Parathyroid adenoma (tissue), 2 donors: ENCODE measurements at regions not wholly inside any gene's neighbourhood (a gene's known extent, or its start where the extent isn't known, plus 50 kb on each side); places are given as distances from the start of the nearest gene placed in this dataset.

ENCODE experiments used
- H2AFZ ChIP-seq: fragments of 300-600 bp; sonication (generic); one replicate; pipeline ENCODE4 v1.7.0; 2017; ENCODE audit warnings: antibody characterized with exemption, mild to moderate bottlenecking
- H3K27ac ChIP-seq: fragments of 300-600 bp; sonication (generic); one replicate; pipeline ENCODE4 v1.7.0; 2017
- H3K27me3 ChIP-seq: fragments of 300-600 bp; sonication (generic); one replicate; pipeline ENCODE4 v1.7.0; 2017; ENCODE audit warnings: low read length; ENCODE audit not compliant: control insufficient read depth, insufficient read depth
- H3K36me3 ChIP-seq: fragments of 300-600 bp; sonication (generic); one replicate; pipeline ENCODE4 v1.7.0; 2017; ENCODE audit warnings: low read length; ENCODE audit not compliant: control insufficient read depth, insufficient read depth
- H3K4me1 ChIP-seq: fragments of 300-600 bp; sonication (generic); one replicate; pipeline ENCODE4 v1.7.0; 2017; ENCODE audit warnings: control low read depth
- H3K4me2 ChIP-seq: fragments of 300-600 bp; sonication (generic); one replicate; pipeline ENCODE4 v1.7.0; 2017; ENCODE audit warnings: low read length
- H3K4me3 ChIP-seq: fragments of 300-600 bp; sonication (generic); one replicate; pipeline ENCODE4 v1.7.0; 2017; ENCODE audit warnings: low read depth, low read length
- H3K79me2 ChIP-seq: fragments of 300-600 bp; sonication (generic); one replicate; pipeline ENCODE4 v1.7.0; 2017; ENCODE audit warnings: control low read depth
- H3K9ac ChIP-seq: fragments of 300-600 bp; sonication (generic); one replicate; pipeline ENCODE4 v1.7.0; 2017; ENCODE audit warnings: mild to moderate bottlenecking
- H3K9me3 ChIP-seq: fragments of 300-600 bp; sonication (generic); one replicate; pipeline ENCODE4 v1.7.0; 2017; ENCODE audit warnings: low read length; ENCODE audit not compliant: control insufficient read depth
- TF ChIP-seq, protein P1 (sequence below): fragments of 300-600 bp; sonication (generic); IDR thresholded peaks from one replicate; pipeline ENCODE4 v1.7.0; 2017; ENCODE audit warnings: antibody characterized with exemption, mild to moderate bottlenecking
- donor health status: primary hyperparathyroidism.

DNA sequence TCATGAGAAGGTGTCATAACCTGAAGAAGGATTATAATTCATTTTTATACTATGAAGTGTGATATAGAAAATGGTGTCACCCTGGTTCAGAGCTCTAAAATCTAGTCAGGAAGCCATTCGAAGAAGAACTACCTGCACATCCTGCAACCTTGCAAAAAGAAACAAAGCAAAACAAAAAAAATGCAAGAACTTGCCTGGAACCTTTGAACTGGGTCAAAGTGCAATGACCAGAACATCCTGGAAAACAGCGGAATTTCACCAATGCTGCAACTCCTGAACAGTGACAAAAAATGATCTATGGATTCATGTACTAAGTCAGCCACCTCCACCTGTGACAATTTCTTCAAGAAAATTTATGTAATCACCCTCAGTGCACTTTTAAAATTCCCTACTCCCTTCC is 1083.3 kb upstream of the GYPC start:
- no peaks in the 10 kb centered on the region for H3K36me3 ChIP-seq
- H2AFZ ChIP-seq = no peak overlapping the region
- H3K27ac ChIP-seq = no peak overlapping the region
- H3K9me3 ChIP-seq = no peaks in the 10 kb centered on the region
- TF ChIP-seq, protein P1, sequence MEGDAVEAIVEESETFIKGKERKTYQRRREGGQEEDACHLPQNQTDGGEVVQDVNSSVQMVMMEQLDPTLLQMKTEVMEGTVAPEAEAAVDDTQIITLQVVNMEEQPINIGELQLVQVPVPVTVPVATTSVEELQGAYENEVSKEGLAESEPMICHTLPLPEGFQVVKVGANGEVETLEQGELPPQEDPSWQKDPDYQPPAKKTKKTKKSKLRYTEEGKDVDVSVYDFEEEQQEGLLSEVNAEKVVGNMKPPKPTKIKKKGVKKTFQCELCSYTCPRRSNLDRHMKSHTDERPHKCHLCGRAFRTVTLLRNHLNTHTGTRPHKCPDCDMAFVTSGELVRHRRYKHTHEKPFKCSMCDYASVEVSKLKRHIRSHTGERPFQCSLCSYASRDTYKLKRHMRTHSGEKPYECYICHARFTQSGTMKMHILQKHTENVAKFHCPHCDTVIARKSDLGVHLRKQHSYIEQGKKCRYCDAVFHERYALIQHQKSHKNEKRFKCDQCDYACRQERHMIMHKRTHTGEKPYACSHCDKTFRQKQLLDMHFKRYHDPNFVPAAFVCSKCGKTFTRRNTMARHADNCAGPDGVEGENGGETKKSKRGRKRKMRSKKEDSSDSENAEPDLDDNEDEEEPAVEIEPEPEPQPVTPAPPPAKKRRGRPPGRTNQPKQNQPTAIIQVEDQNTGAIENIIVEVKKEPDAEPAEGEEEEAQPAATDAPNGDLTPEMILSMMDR = no peak
- no peak overlapping the region for H3K4me3 ChIP-seq
- H3K79me2 ChIP-seq = no peaks in the 10 kb centered on the region
- H3K27me3 ChIP-seq = no peaks in the 10 kb centered on the region
- no peak overlapping the region for H3K9ac ChIP-seq
- no peaks in the 10 kb centered on the region for H3K4me1 ChIP-seq
- no peak overlapping the region for H3K4me2 ChIP-seq

DNA sequence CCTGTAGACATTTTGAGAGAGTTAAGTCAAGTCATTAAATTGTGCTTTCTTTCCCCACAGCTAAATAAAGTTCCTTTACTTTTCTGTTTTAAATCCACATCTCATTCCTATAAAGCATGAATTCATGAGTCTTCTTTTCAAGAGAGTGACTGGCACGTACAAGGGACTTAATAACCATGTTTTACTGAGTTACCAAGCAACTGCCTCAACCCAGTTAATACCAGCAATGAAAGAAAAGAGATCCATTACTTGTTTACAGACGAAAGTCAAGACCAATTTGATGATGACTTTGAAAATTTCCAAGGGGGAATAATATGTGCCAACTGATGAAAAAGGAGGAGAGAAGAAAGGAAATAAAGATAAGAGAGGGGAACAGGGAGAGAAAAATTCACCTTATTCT is 1082.5 kb upstream of the GYPC start:
- Histone ChIP-seq H3K9ac (no peak overlapping the region), H3K79me2 (no peaks in the 10 kb centered on the region), H3K4me2 (no peak overlapping the region), H3K4me3 (no peak overlapping the region), H3K4me1 (no peaks in the 10 kb centered on the region), H2AFZ (no peak overlapping the region), H3K27me3 (no peaks in the 10 kb centered on the region), H3K36me3 (no peaks in the 10 kb centered on the region), H3K27ac (no peak overlapping the region), H3K9me3 (no peaks in the 10 kb centered on the region)
- TF ChIP-seq, protein P1 = no peak

DNA sequence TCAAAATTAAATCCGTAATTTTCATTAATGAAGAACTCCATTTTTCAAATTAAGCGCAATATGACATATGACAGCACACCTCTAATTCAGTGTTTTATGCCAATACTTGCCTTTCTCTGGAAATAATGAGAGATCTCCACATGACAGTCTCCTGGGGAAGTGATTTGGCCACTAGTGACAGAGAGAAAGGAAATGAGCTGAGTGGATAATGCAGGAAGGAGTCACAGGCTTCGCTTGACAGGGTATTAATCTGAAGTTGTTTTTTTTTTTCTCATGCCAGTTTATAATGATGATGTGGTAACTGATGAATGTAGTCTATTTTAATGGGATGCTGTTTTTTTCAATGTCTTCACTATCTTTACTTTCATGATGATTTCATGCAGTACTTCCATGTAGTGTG is 1079.4 kb upstream of the GYPC start:
- Histone ChIP-seq H3K4me3 (no peak overlapping the region), H2AFZ (no peak overlapping the region), H3K27me3 (no peaks in the 10 kb centered on the region), H3K9me3 (no peaks in the 10 kb centered on the region), H3K4me1 (no peaks in the 10 kb centered on the region), H3K79me2 (no peaks in the 10 kb centered on the region), H3K9ac (no peak overlapping the region), H3K27ac (no peak overlapping the region), H3K4me2 (no peak overlapping the region), H3K36me3 (no peaks in the 10 kb centered on the region)
- TF ChIP-seq, protein P1 = no peak

DNA sequence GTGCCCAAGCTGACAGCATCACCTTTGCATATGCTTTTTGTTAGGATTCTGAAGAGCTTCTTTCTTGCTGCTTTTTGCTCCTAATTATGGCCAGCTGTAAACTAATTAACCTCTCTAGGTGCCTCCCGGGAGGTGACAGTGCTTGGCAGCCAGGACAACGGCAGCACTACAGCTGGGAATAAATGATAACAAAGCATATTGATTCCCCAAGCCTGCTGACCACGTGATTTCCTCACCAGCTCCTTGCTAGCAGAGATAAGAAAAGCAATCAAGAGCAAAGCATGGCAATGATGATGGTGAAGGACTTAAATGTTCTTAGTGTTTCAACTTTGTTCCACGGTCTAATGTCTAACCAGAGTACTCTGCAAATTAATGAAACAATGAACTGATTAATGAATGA is 1074.4 kb upstream of the GYPC start:
- TF ChIP-seq, protein P1 = no peak
- Histone ChIP-seq H3K4me3 (no peak overlapping the region), H3K9me3 (no peaks in the 10 kb centered on the region), H3K27me3 (no peaks in the 10 kb centered on the region), H3K4me2 (no peak overlapping the region), H3K36me3 (peaks cover 3% of the 10 kb centered on the region), H3K79me2 (no peaks in the 10 kb centered on the region), H3K4me1 (no peaks in the 10 kb centered on the region), H3K9ac (no peak overlapping the region), H2AFZ (no peak overlapping the region), H3K27ac (no peak overlapping the region)

DNA sequence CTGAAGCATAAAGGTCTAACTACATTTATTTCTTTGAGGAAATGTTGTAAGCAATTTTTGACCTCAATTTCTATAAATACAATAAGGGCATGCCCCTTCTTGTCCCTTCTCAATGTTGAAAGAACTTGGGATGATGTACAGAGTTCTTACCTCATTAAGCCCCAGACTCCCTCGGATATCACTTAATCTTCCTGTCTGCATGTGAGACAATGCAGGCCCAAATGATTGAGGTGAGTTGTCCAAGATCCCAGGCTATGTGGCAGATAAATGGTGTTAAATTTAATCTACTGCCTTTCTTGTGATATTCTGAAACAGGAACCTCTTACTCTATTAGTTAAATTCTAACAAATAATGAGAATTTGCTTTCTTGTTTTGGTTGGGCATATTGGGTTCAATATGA is 1073.4 kb upstream of the GYPC start:
- Histone ChIP-seq H3K79me2 (no peaks in the 10 kb centered on the region), H3K4me3 (no peak overlapping the region), H3K36me3 (peaks cover 3% of the 10 kb centered on the region), H2AFZ (no peak overlapping the region), H3K27ac (no peak overlapping the region), H3K9me3 (no peaks in the 10 kb centered on the region), H3K9ac (no peak overlapping the region), H3K4me2 (no peak overlapping the region), H3K4me1 (no peaks in the 10 kb centered on the region), H3K27me3 (no peaks in the 10 kb centered on the region)
- TF ChIP-seq, protein P1 = no peak
